HEK293 (cell line): ENCODE measurements at regions not wholly inside any gene's neighbourhood (a gene's known extent, or its start where the extent isn't known, plus 50 kb on each side); places are given as distances from the start of the nearest gene placed in this dataset.
A peak's percentile ranks its signal among the peaks of the same experiment; 100 is the strongest.

ENCODE experiments used
- CTCF ChIA-PET: fragments of 350-600 bp; formaldehyde crosslinking; extraction: SDS; loops from one replicate; lab custom pipeline; 2021; ENCODE audit warnings: antibody characterized with exemption; lab: Yijun Ruan, JAX
- POLR2A ChIA-PET: fragments of 300-600 bp; formaldehyde crosslinking; extraction: SDS; loops from one replicate; lab custom pipeline; 2020; ENCODE audit warnings: antibody characterized with exemption, inconsistent platforms; lab: Yijun Ruan, JAX
- H3K27ac ChIP-seq: fragments of 200-500 bp; sonication (Bioruptor generic); 2 replicates; pipeline ENCODE4 v1.5.1; 2014; ENCODE audit warnings: low read depth, low read length, control low read depth, inconsistent platforms; ENCODE audit errors: extremely low read depth
- H3K36me3 ChIP-seq, 2 experiments: fragments of 200-500 bp in 1 of 2; sonication (Bioruptor generic) in 1 of 2; 1 replicate in 1 of 2; 2 replicates in 1 of 2; pipeline ENCODE4 v1.5.1; 2014 to 2017; ENCODE audit warnings: inconsistent platforms in 2 of 2, low read length in 2 of 2; ENCODE audit not compliant: control insufficient read depth in 2 of 2, insufficient read depth in 1 of 2
- H3K4me1 ChIP-seq: fragments of 200-500 bp; sonication (Bioruptor generic); 2 replicates; pipeline ENCODE4 v1.5.1; 2014; ENCODE audit warnings: mild to moderate bottlenecking, low read length, inconsistent platforms; ENCODE audit not compliant: control insufficient read depth, insufficient read depth
- H3K4me3 ChIP-seq: 2 replicates; pipeline ENCODE4 v1.5.1; 2011; ENCODE audit warnings: low read depth, mild to moderate bottlenecking, control low read depth, low read length, moderate library complexity
- H3K9me3 ChIP-seq: fragments of 200-500 bp; sonication (Bioruptor generic); 2 replicates; pipeline ENCODE4 v1.5.1; 2014; ENCODE audit warnings: low read depth, low read length, inconsistent platforms; ENCODE audit not compliant: control insufficient read depth, insufficient read depth
- HIC1 ChIP-seq: fragments of 450-650 bp; formaldehyde crosslinking; IDR thresholded peaks from 2 replicates; pipeline ENCODE4 v1.5.1; 2016; ENCODE audit warnings: missing biosample characterization, missing genetic modification characterization
- PRDM10 ChIP-seq: fragments of 450-650 bp; formaldehyde crosslinking; IDR thresholded peaks from 2 replicates; pipeline ENCODE4 v1.5.1; 2016; ENCODE audit warnings: missing biosample characterization, missing genetic modification characterization
- YY2 ChIP-seq: fragments of 450-650 bp; formaldehyde crosslinking; IDR thresholded peaks from 2 replicates; pipeline ENCODE4 v1.5.1; 2016; ENCODE audit warnings: missing biosample characterization, missing genetic modification characterization
- ZBTB17 ChIP-seq: fragments of 450-650 bp; formaldehyde crosslinking; IDR thresholded peaks from 2 replicates; pipeline ENCODE4 v1.5.1; 2016; ENCODE audit warnings: missing biosample characterization, missing genetic modification characterization
- ZFHX2 ChIP-seq: fragments of 450-650 bp; formaldehyde crosslinking; conservative IDR thresholded peaks from 2 replicates; pipeline ENCODE4 v1.5.1; 2016; ENCODE audit warnings: missing biosample characterization, missing genetic modification characterization
- ZFP69B ChIP-seq: fragments of 450-650 bp; formaldehyde crosslinking; IDR thresholded peaks from 2 replicates; pipeline ENCODE4 v1.5.1; 2016; ENCODE audit warnings: missing biosample characterization, missing genetic modification characterization
- ZNF114 ChIP-seq: fragments of 450-650 bp; formaldehyde crosslinking; IDR thresholded peaks from 2 replicates; pipeline ENCODE4 v1.5.0; 2017; ENCODE audit warnings: missing biosample characterization, missing genetic modification characterization
- ZNF140 ChIP-seq: fragments of 450-650 bp; formaldehyde crosslinking; IDR thresholded peaks from 2 replicates; pipeline ENCODE4 v1.5.1; 2016; ENCODE audit warnings: missing biosample characterization, missing genetic modification characterization
- ZNF155 ChIP-seq: fragments of 450-650 bp; formaldehyde crosslinking; IDR thresholded peaks from 2 replicates; pipeline ENCODE4 v1.5.1; 2016; ENCODE audit warnings: missing biosample characterization, missing genetic modification characterization
- ZNF169 ChIP-seq: fragments of 450-650 bp; formaldehyde crosslinking; IDR thresholded peaks from 2 replicates; pipeline ENCODE4 v1.5.1; 2016; ENCODE audit warnings: missing biosample characterization, missing genetic modification characterization
- ZNF211 ChIP-seq: fragments of 450-650 bp; formaldehyde crosslinking; IDR thresholded peaks from 2 replicates; pipeline ENCODE4 v1.5.1; 2016; ENCODE audit warnings: low read depth, missing biosample characterization, missing genetic modification characterization
- ZNF221 ChIP-seq: fragments of 450-650 bp; formaldehyde crosslinking; IDR thresholded peaks from 2 replicates; pipeline ENCODE4 v1.5.1; 2017; ENCODE audit warnings: missing biosample characterization, missing genetic modification characterization, borderline replicate concordance
- ZNF280D ChIP-seq: fragments of 450-650 bp; formaldehyde crosslinking; IDR thresholded peaks from 2 replicates; pipeline ENCODE4 v1.5.1; 2016; ENCODE audit warnings: missing biosample characterization, missing genetic modification characterization
- ZNF362 ChIP-seq: fragments of 450-650 bp; formaldehyde crosslinking; IDR thresholded peaks from 2 replicates; pipeline ENCODE4 v1.5.1; 2016; ENCODE audit warnings: missing biosample characterization, missing genetic modification characterization
- ZNF423 ChIP-seq: fragments of 450-650 bp; formaldehyde crosslinking; IDR thresholded peaks from 2 replicates; pipeline ENCODE4 v1.5.1; 2016; ENCODE audit warnings: missing biosample characterization, missing genetic modification characterization
- ZNF558 ChIP-seq: fragments of 450-650 bp; formaldehyde crosslinking; IDR thresholded peaks from 2 replicates; pipeline ENCODE4 v1.5.1; 2016; ENCODE audit warnings: missing biosample characterization, missing genetic modification characterization
- ZNF701 ChIP-seq: fragments of 450-650 bp; formaldehyde crosslinking; IDR thresholded peaks from 2 replicates; pipeline ENCODE4 v1.5.1; 2016; ENCODE audit warnings: missing biosample characterization, missing genetic modification characterization
- ZNF704 ChIP-seq: fragments of 450-650 bp; formaldehyde crosslinking; IDR thresholded peaks from 2 replicates; pipeline ENCODE4 v1.5.1; 2016; ENCODE audit warnings: missing biosample characterization, missing genetic modification characterization

GRCh38 chr6:150312844-150313584, 55.8 kb upstream of the IYD start:
- TF ChIP-seq ZFP69B (tag by site-specific recombination) (no peak), PRDM10 (tag by site-specific recombination) (peak; percentile 63; the same call in 1 of the 2 replicates)
- Histone ChIP-seq H3K9me3 (no peaks in the 10 kb centered on the region), H3K4me3 (no peak overlapping the region), H3K4me1 (no peaks in the 10 kb centered on the region), H3K27ac (no peak overlapping the region), H3K36me3 (no peaks in the 10 kb centered on the region)
- ChIA-PET CTCF (interaction anchor here (1.6 to 1.7 kb wide), 2 partner anchors 12 to 233 kb away, joined by 3 to 5 read pairs; no protein-coding TSS in a partner anchor), POLR2A (no interaction called here)

GRCh38 chr6:150313781-150314180, 55.0 kb upstream of the IYD start:
- Histone ChIP-seq H3K27ac (no peak overlapping the region), H3K4me3 (no peak overlapping the region), H3K9me3 (no peaks in the 10 kb centered on the region), H3K36me3 (no peaks in the 10 kb centered on the region), H3K4me1 (no peaks in the 10 kb centered on the region)
- ChIA-PET POLR2A (no interaction called here), CTCF (interaction anchor here (1.6 to 1.7 kb wide), 2 partner anchors 12 to 233 kb away, joined by 3 to 5 read pairs; no protein-coding TSS in a partner anchor)
- TF ChIP-seq ZNF140 (no peak), ZNF155 (tag by site-specific recombination) (no peak), ZNF280D (no peak), ZNF114 (tag by site-specific recombination) (no peak), HIC1 (tag by site-specific recombination) (no peak), ZBTB17 (no peak), ZNF169 (tag by site-specific recombination) (no peak), ZNF211 (tag by site-specific recombination) (no peak), ZNF704 (tag by site-specific recombination) (no peak), ZNF701 (tag by site-specific recombination) (no peak), ZNF221 (tag by site-specific recombination) (no peak), ZNF558 (no peak), ZFHX2 (tag by site-specific recombination) (no peak), ZNF362 (tag by site-specific recombination) (no peak), YY2 (tag by site-specific recombination) (no peak), ZNF423 (no peak)
